Activated CD4-positive, alpha-beta T cell treated with anti-CD3 and anti-CD28 coated beads, Interleukin-2, amount 10 ng/mL, durations not matched to agents 24 days and 14 days (primary cell): ENCODE measurements at regions not wholly inside any gene's neighbourhood (a gene's known extent, or its start where the extent isn't known, plus 50 kb on each side); places are given as distances from the start of the nearest gene placed in this dataset.

ENCODE experiments used
- DNase-seq: peaks from one replicate; pipeline ENCODE4 v3.0.0; 2022
- H3K27ac Mint-ChIP-seq: one replicate; pipeline ENCODE4 v1.8.0; 2022; ENCODE audit warnings: mild to moderate bottlenecking, mixed read lengths
- H3K27me3 Mint-ChIP-seq: one replicate; pipeline ENCODE4 v1.8.0; 2022; ENCODE audit warnings: mixed read lengths
- H3K36me3 Mint-ChIP-seq: one replicate; pipeline ENCODE4 v1.8.0; 2022; ENCODE audit warnings: low read depth, mild to moderate bottlenecking, mixed read lengths
- H3K4me1 Mint-ChIP-seq: one replicate; pipeline ENCODE4 v1.8.0; 2021; ENCODE audit warnings: mixed read lengths
- H3K4me3 Mint-ChIP-seq: one replicate; pipeline ENCODE4 v1.8.0; 2022; ENCODE audit warnings: mild to moderate bottlenecking, moderate library complexity, mixed read lengths
- H3K9me3 Mint-ChIP-seq: one replicate; pipeline ENCODE4 v1.8.0; 2021; ENCODE audit warnings: mixed read lengths
- intact Hi-C: fragments of 100-400 bp; cut with micrococcal nuclease; formaldehyde crosslinking; loops from one replicate; pipeline ENCODE4 v1.15.1; 2023

- Mint-ChIP-seq H3K27ac (no peak overlapping the region), H3K4me3 (no peak overlapping the region), H3K4me1 (no peaks in the 10 kb centered on the region), H3K9me3 (peaks cover 3% of the 10 kb centered on the region), H3K27me3 (no peaks in the 10 kb centered on the region), H3K36me3 (no peaks in the 10 kb centered on the region)
- no peak for DNase-seq
- intact Hi-C loops, result no loop called here
Observed at GRCh38 chr5:28190011-28190410, 1151.6 kb upstream of the CDH9 start.

GRCh38 chr5:28174691-28175090 lies 1136.3 kb upstream of the CDH9 start:
- no peak for DNase-seq
- Mint-ChIP-seq H3K4me3 (no peak overlapping the region), H3K9me3 (peaks cover 2% of the 10 kb centered on the region), H3K4me1 (no peaks in the 10 kb centered on the region), H3K27ac (no peak overlapping the region), H3K27me3 (no peaks in the 10 kb centered on the region), H3K36me3 (no peaks in the 10 kb centered on the region)
- intact Hi-C loops, result no loop called here

- H3K4me1 Mint-ChIP-seq, result no peaks in the 10 kb centered on the region
- DNase-seq, result no peak
- intact Hi-C loops, result no loop called here
- no peak overlapping the region for H3K27ac Mint-ChIP-seq
- no peaks in the 10 kb centered on the region for H3K36me3 Mint-ChIP-seq
- H3K27me3 Mint-ChIP-seq, result no peaks in the 10 kb centered on the region
- H3K4me3 Mint-ChIP-seq, result no peak overlapping the region
- H3K9me3 Mint-ChIP-seq, result no peaks in the 10 kb centered on the region
Observed at GRCh38 chr5:28165096-28165495, 1126.7 kb upstream of the CDH9 start.

GRCh38 chr5:28164568-28164967 lies 1126.2 kb upstream of the CDH9 start:
- H3K27ac Mint-ChIP-seq, result no peak overlapping the region
- no peak for DNase-seq
- H3K36me3 Mint-ChIP-seq, result no peaks in the 10 kb centered on the region
- H3K27me3 Mint-ChIP-seq, result no peaks in the 10 kb centered on the region
- H3K9me3 Mint-ChIP-seq, result no peaks in the 10 kb centered on the region
- H3K4me3 Mint-ChIP-seq, result no peak overlapping the region
- intact Hi-C loops, result no loop called here
- no peaks in the 10 kb centered on the region for H3K4me1 Mint-ChIP-seq

- no peak for DNase-seq
- Mint-ChIP-seq H3K9me3 (peaks cover 4% of the 10 kb centered on the region), H3K36me3 (no peaks in the 10 kb centered on the region), H3K4me1 (no peaks in the 10 kb centered on the region), H3K4me3 (no peak overlapping the region), H3K27ac (no peak overlapping the region), H3K27me3 (no peaks in the 10 kb centered on the region)
- intact Hi-C loops, result no loop called here
Observed at GRCh38 chr5:28156981-28157380, 1118.6 kb upstream of the CDH9 start.

GRCh38 chr5:28143519-28143918 lies 1105.1 kb upstream of the CDH9 start:
- Mint-ChIP-seq H3K36me3 (no peaks in the 10 kb centered on the region), H3K4me1 (no peaks in the 10 kb centered on the region), H3K9me3 (peaks cover 4% of the 10 kb centered on the region), H3K27ac (no peak overlapping the region), H3K4me3 (no peak overlapping the region), H3K27me3 (no peaks in the 10 kb centered on the region)
- no peak for DNase-seq
- intact Hi-C loops, result no loop called here

- no peak overlapping the region for H3K4me3 Mint-ChIP-seq
- H3K9me3 Mint-ChIP-seq, result peaks cover 10% of the 10 kb centered on the region
- intact Hi-C loops, result no loop called here
- H3K27ac Mint-ChIP-seq, result no peak overlapping the region
- H3K27me3 Mint-ChIP-seq, result no peaks in the 10 kb centered on the region
- H3K4me1 Mint-ChIP-seq, result no peaks in the 10 kb centered on the region
- no peak for DNase-seq
- H3K36me3 Mint-ChIP-seq, result no peaks in the 10 kb centered on the region
Observed at GRCh38 chr5:28132151-28132550, 1093.8 kb upstream of the CDH9 start.

- Mint-ChIP-seq H3K36me3 (no peaks in the 10 kb centered on the region), H3K9me3 (peaks cover 7% of the 10 kb centered on the region), H3K27me3 (no peaks in the 10 kb centered on the region), H3K4me1 (no peaks in the 10 kb centered on the region), H3K4me3 (no peak overlapping the region), H3K27ac (no peak overlapping the region)
- DNase-seq, result no peak
- intact Hi-C loops, result no loop called here
Observed at GRCh38 chr5:28117691-28118090, 1079.3 kb upstream of the CDH9 start.

GRCh38 chr5:28117273-28117672 lies 1078.9 kb upstream of the CDH9 start:
- Mint-ChIP-seq H3K27ac (no peak overlapping the region), H3K4me1 (no peaks in the 10 kb centered on the region), H3K36me3 (no peaks in the 10 kb centered on the region)

GRCh38 chr5:28110781-28111180 lies 1072.4 kb upstream of the CDH9 start:
- DNase-seq, result no peak
- no peaks in the 10 kb centered on the region for H3K36me3 Mint-ChIP-seq
- no peaks in the 10 kb centered on the region for H3K4me1 Mint-ChIP-seq
- no peak overlapping the region for H3K4me3 Mint-ChIP-seq
- intact Hi-C loops, result no loop called here
- H3K27me3 Mint-ChIP-seq, result no peaks in the 10 kb centered on the region
- no peak overlapping the region for H3K27ac Mint-ChIP-seq
- H3K9me3 Mint-ChIP-seq, result peaks cover 4% of the 10 kb centered on the region

More at GRCh38 chr5:28117273-28117672, 1078.9 kb upstream of the CDH9 start:
- intact Hi-C loops, result no loop called here
- Mint-ChIP-seq H3K27me3 (no peaks in the 10 kb centered on the region), H3K9me3 (peaks cover 7% of the 10 kb centered on the region), H3K4me3 (no peak overlapping the region)
- no peak for DNase-seq

- intact Hi-C loops, result no loop called here
- H3K9me3 Mint-ChIP-seq, result no peaks in the 10 kb centered on the region
- no peaks in the 10 kb centered on the region for H3K36me3 Mint-ChIP-seq
- no peaks in the 10 kb centered on the region for H3K4me1 Mint-ChIP-seq
- DNase-seq, result no peak
- H3K27ac Mint-ChIP-seq, result no peak overlapping the region
- no peaks in the 10 kb centered on the region for H3K27me3 Mint-ChIP-seq
- no peak overlapping the region for H3K4me3 Mint-ChIP-seq
Observed at GRCh38 chr5:28104080-28104479, 1065.7 kb upstream of the CDH9 start.

GRCh38 chr5:28084069-28084468 lies 1045.7 kb upstream of the CDH9 start:
- intact Hi-C loops, result no loop called here
- no peak for DNase-seq
- Mint-ChIP-seq H3K36me3 (no peaks in the 10 kb centered on the region), H3K27me3 (no peaks in the 10 kb centered on the region), H3K4me1 (no peaks in the 10 kb centered on the region), H3K27ac (no peak overlapping the region), H3K9me3 (peaks cover 14% of the 10 kb centered on the region), H3K4me3 (no peak overlapping the region)

GRCh38 chr5:28082610-28083009 lies 1044.2 kb upstream of the CDH9 start:
- Mint-ChIP-seq H3K4me1 (no peaks in the 10 kb centered on the region), H3K9me3 (peaks cover 11% of the 10 kb centered on the region), H3K36me3 (no peaks in the 10 kb centered on the region), H3K27ac (no peak overlapping the region), H3K4me3 (no peak overlapping the region), H3K27me3 (no peaks in the 10 kb centered on the region)
- intact Hi-C loops, result no loop called here
- DNase-seq, result no peak

- Mint-ChIP-seq H3K4me1 (no peaks in the 10 kb centered on the region), H3K36me3 (no peaks in the 10 kb centered on the region), H3K27me3 (no peaks in the 10 kb centered on the region), H3K9me3 (peaks cover 13% of the 10 kb centered on the region), H3K4me3 (no peak overlapping the region), H3K27ac (no peak overlapping the region)
- no peak for DNase-seq
- intact Hi-C loops, result no loop called here
Observed at GRCh38 chr5:28077291-28078240, 1039.2 kb upstream of the CDH9 start.

- intact Hi-C loops, result no loop called here
- no peaks in the 10 kb centered on the region for H3K9me3 Mint-ChIP-seq
- H3K4me3 Mint-ChIP-seq, result no peak overlapping the region
- no peak for DNase-seq
- H3K27me3 Mint-ChIP-seq, result no peaks in the 10 kb centered on the region
- H3K4me1 Mint-ChIP-seq, result no peaks in the 10 kb centered on the region
- no peak overlapping the region for H3K27ac Mint-ChIP-seq
- no peaks in the 10 kb centered on the region for H3K36me3 Mint-ChIP-seq
Observed at GRCh38 chr5:28066856-28067255, 1028.5 kb upstream of the CDH9 start.
